ENCODE measurements at regions not wholly inside any gene's neighbourhood (a gene's known extent, or its start where the extent isn't known, plus 50 kb on each side); places are given as distances from the start of the nearest gene placed in this dataset.
"Not testable (repeated sequence)": the region's sequence is repeated elsewhere in the genome, so short reads cannot be mapped to it uniquely, and the experiment has no call there.

- H3K4me1 Mint-ChIP-seq (ENCODE audit: low read depth) = no peaks in the 10 kb centered on the region
Measured at GRCh38 chr2:58609326-58609725, 368.2 kb upstream of the FANCL start.

GRCh38 chr2:58608146-58608545, 367.0 kb upstream of the FANCL start:
- Mint-ChIP-seq H3K9me3 (no peaks in the 10 kb centered on the region), H3K36me3 (no peaks in the 10 kb centered on the region), H3K27ac (no peak overlapping the region), H3K27me3 (peaks cover 3% of the 10 kb centered on the region), H3K4me3 (no peak overlapping the region), H3K4me1 (ENCODE audit: low read depth) (no peaks in the 10 kb centered on the region)
- no peak for DNase-seq
- POLR2A ChIA-PET = no interaction called here
- intact Hi-C loops (cut with micrococcal nuclease) = no loop called here
- CTCF ChIA-PET = no interaction called here

More at GRCh38 chr2:58609326-58609725, 368.2 kb upstream of the FANCL start:
- Mint-ChIP-seq H3K4me3 (no peak overlapping the region), H3K27ac (no peak overlapping the region), H3K9me3 (no peaks in the 10 kb centered on the region), H3K27me3 (peaks cover 3% of the 10 kb centered on the region), H3K36me3 (no peaks in the 10 kb centered on the region)
- ChIA-PET POLR2A (no interaction called here), CTCF (no interaction called here)
- DNase-seq = no peak
- intact Hi-C loops (cut with micrococcal nuclease) = no loop called here

GRCh38 chr2:58607448-58607847, 366.3 kb upstream of the FANCL start:
- peaks cover 3% of the 10 kb centered on the region for H3K27me3 Mint-ChIP-seq
- no peaks in the 10 kb centered on the region for H3K9me3 Mint-ChIP-seq
- ChIA-PET CTCF (no interaction called here), POLR2A (no interaction called here)
- DNase-seq = no peak
- no peaks in the 10 kb centered on the region for H3K4me1 Mint-ChIP-seq (ENCODE audit: low read depth)
- intact Hi-C loops (cut with micrococcal nuclease) = no loop called here
- H3K27ac Mint-ChIP-seq = no peak overlapping the region
- no peaks in the 10 kb centered on the region for H3K36me3 Mint-ChIP-seq
- no peak overlapping the region for H3K4me3 Mint-ChIP-seq

- Mint-ChIP-seq H3K36me3 (no peaks in the 10 kb centered on the region), H3K27me3 (peaks cover 2% of the 10 kb centered on the region), H3K4me3 (no peak overlapping the region), H3K27ac (no peak overlapping the region), H3K9me3 (no peaks in the 10 kb centered on the region), H3K4me1 (ENCODE audit: low read depth) (no peaks in the 10 kb centered on the region)
- ChIA-PET CTCF (no interaction called here), POLR2A (no interaction called here)
- intact Hi-C loops (cut with micrococcal nuclease) = no loop called here
- no peak for DNase-seq
Measured at GRCh38 chr2:58606799-58607198, 365.7 kb upstream of the FANCL start.

- intact Hi-C loops (cut with micrococcal nuclease) = no loop called here
- Mint-ChIP-seq H3K27me3 (no peaks in the 10 kb centered on the region), H3K36me3 (no peaks in the 10 kb centered on the region), H3K27ac (no peak overlapping the region), H3K4me1 (ENCODE audit: low read depth) (no peaks in the 10 kb centered on the region), H3K4me3 (no peak overlapping the region), H3K9me3 (no peaks in the 10 kb centered on the region)
- POLR2A ChIA-PET = no interaction called here
- CTCF ChIA-PET = no interaction called here
- no peak for DNase-seq
Measured at GRCh38 chr2:58604096-58604495, 363.0 kb upstream of the FANCL start.

GRCh38 chr2:58601017-58601416, 359.9 kb upstream of the FANCL start:
- H3K36me3 Mint-ChIP-seq = no peaks in the 10 kb centered on the region
- CTCF ChIA-PET = no interaction called here
- intact Hi-C loops (cut with micrococcal nuclease) = no loop called here
- no peak overlapping the region for H3K4me3 Mint-ChIP-seq
- POLR2A ChIA-PET = no interaction called here
- H3K4me1 Mint-ChIP-seq (ENCODE audit: low read depth) = no peaks in the 10 kb centered on the region
- no peak overlapping the region for H3K27ac Mint-ChIP-seq
- H3K27me3 Mint-ChIP-seq = no peaks in the 10 kb centered on the region
- no peak for DNase-seq
- H3K9me3 Mint-ChIP-seq = no peaks in the 10 kb centered on the region

- Mint-ChIP-seq H3K27me3 (peaks cover 2% of the 10 kb centered on the region), H3K27ac (no peak overlapping the region), H3K4me1 (ENCODE audit: low read depth) (no peaks in the 10 kb centered on the region), H3K36me3 (no peaks in the 10 kb centered on the region), H3K4me3 (no peak overlapping the region), H3K9me3 (no peaks in the 10 kb centered on the region)
- intact Hi-C loops (cut with micrococcal nuclease) = no loop called here
- CTCF ChIA-PET = no interaction called here
- POLR2A ChIA-PET = no interaction called here
- DNase-seq = no peak
Measured at GRCh38 chr2:58598171-58598570, 357.0 kb upstream of the FANCL start.

- H3K36me3 Mint-ChIP-seq = no peaks in the 10 kb centered on the region
- H3K27ac Mint-ChIP-seq = no peak overlapping the region
- no peaks in the 10 kb centered on the region for H3K4me1 Mint-ChIP-seq (ENCODE audit: low read depth)
- intact Hi-C loops (cut with micrococcal nuclease) = no loop called here
- DNase-seq = no peak
- no peaks in the 10 kb centered on the region for H3K9me3 Mint-ChIP-seq
- H3K4me3 Mint-ChIP-seq = no peak overlapping the region
- CTCF ChIA-PET = no interaction called here
- POLR2A ChIA-PET = no interaction called here
- peaks cover 2% of the 10 kb centered on the region for H3K27me3 Mint-ChIP-seq
Measured at GRCh38 chr2:58595714-58596113, 354.6 kb upstream of the FANCL start.

- no peak for DNase-seq
- ChIA-PET CTCF (no interaction called here), POLR2A (no interaction called here)
- Mint-ChIP-seq H3K4me1 (ENCODE audit: low read depth) (no peaks in the 10 kb centered on the region), H3K9me3 (no peaks in the 10 kb centered on the region), H3K4me3 (no peak overlapping the region), H3K27ac (no peak overlapping the region), H3K27me3 (peaks cover 2% of the 10 kb centered on the region), H3K36me3 (no peaks in the 10 kb centered on the region)
- intact Hi-C loops (cut with micrococcal nuclease) = no loop called here
Measured at GRCh38 chr2:58594762-58595161, 353.6 kb upstream of the FANCL start.

GRCh38 chr2:58594175-58594574, 353.1 kb upstream of the FANCL start:
- intact Hi-C loops (cut with micrococcal nuclease) = no loop called here
- Mint-ChIP-seq H3K27ac (no peak overlapping the region), H3K27me3 (peaks cover 2% of the 10 kb centered on the region), H3K36me3 (no peaks in the 10 kb centered on the region), H3K9me3 (no peaks in the 10 kb centered on the region), H3K4me3 (no peak overlapping the region), H3K4me1 (ENCODE audit: low read depth) (no peaks in the 10 kb centered on the region)
- CTCF ChIA-PET = no interaction called here
- no peak for DNase-seq
- POLR2A ChIA-PET = no interaction called here

- POLR2A ChIA-PET; intact Hi-C loops (cut with micrococcal nuclease); H3K9me3 Mint-ChIP-seq; H3K4me1 Mint-ChIP-seq (ENCODE audit: low read depth); H3K27ac Mint-ChIP-seq; H3K27me3 Mint-ChIP-seq; H3K36me3 Mint-ChIP-seq; DNase-seq; CTCF ChIA-PET; H3K4me3 Mint-ChIP-seq: not testable (repeated sequence)
Measured at GRCh38 chr2:58586178-58586577, 345.1 kb upstream of the FANCL start.

- no peak for DNase-seq
- ChIA-PET POLR2A (no interaction called here), CTCF (no interaction called here)
- no peaks in the 10 kb centered on the region for H3K27me3 Mint-ChIP-seq
- intact Hi-C loops (cut with micrococcal nuclease) = no loop called here
- H3K4me1 Mint-ChIP-seq (ENCODE audit: low read depth) = no peaks in the 10 kb centered on the region
- no peaks in the 10 kb centered on the region for H3K9me3 Mint-ChIP-seq
- no peak overlapping the region for H3K4me3 Mint-ChIP-seq
- H3K36me3 Mint-ChIP-seq = no peaks in the 10 kb centered on the region
- no peak overlapping the region for H3K27ac Mint-ChIP-seq
Measured at GRCh38 chr2:58585233-58585632, 344.1 kb upstream of the FANCL start.

GRCh38 chr2:58584606-58585118, 343.5 kb upstream of the FANCL start:
- H3K9me3 Mint-ChIP-seq = no peaks in the 10 kb centered on the region
- ChIA-PET POLR2A (no interaction called here), CTCF (no interaction called here)
- intact Hi-C loops (cut with micrococcal nuclease) = no loop called here
- H3K4me3 Mint-ChIP-seq = no peak overlapping the region
- no peaks in the 10 kb centered on the region for H3K27me3 Mint-ChIP-seq
- H3K27ac Mint-ChIP-seq = no peak overlapping the region
- no peaks in the 10 kb centered on the region for H3K4me1 Mint-ChIP-seq (ENCODE audit: low read depth)
- no peak for DNase-seq
- no peaks in the 10 kb centered on the region for H3K36me3 Mint-ChIP-seq

GRCh38 chr2:58578276-58578675, 337.2 kb upstream of the FANCL start:
- CTCF ChIA-PET = no interaction called here
- Mint-ChIP-seq H3K4me1 (ENCODE audit: low read depth) (no peaks in the 10 kb centered on the region), H3K27me3 (peaks cover 4% of the 10 kb centered on the region), H3K9me3 (no peaks in the 10 kb centered on the region), H3K4me3 (no peak overlapping the region), H3K27ac (no peak overlapping the region), H3K36me3 (no peaks in the 10 kb centered on the region)
- no peak for DNase-seq
- intact Hi-C loops (cut with micrococcal nuclease) = no loop called here
- POLR2A ChIA-PET = no interaction called here
